ENCODE measurements at regions not wholly inside any gene's neighbourhood (a gene's known extent, or its start where the extent isn't known, plus 50 kb on each side); places are given as distances from the start of the nearest gene placed in this dataset.

- in situ Hi-C loops (cut with HindIII; ENCODE audit: low pct_ligation_motif_present, low sequenced_read_pairs) = no loop called here
- no peaks in the 10 kb centered on the region for H3K27me3 ChIP-seq (replicated peaks)
- H3K36me3 ChIP-seq (replicated peaks) = no peaks in the 10 kb centered on the region
- no peak overlapping the region for H3K27ac ChIP-seq
- DNase-seq = no peak
- TF ChIP-seq, protein P1, sequence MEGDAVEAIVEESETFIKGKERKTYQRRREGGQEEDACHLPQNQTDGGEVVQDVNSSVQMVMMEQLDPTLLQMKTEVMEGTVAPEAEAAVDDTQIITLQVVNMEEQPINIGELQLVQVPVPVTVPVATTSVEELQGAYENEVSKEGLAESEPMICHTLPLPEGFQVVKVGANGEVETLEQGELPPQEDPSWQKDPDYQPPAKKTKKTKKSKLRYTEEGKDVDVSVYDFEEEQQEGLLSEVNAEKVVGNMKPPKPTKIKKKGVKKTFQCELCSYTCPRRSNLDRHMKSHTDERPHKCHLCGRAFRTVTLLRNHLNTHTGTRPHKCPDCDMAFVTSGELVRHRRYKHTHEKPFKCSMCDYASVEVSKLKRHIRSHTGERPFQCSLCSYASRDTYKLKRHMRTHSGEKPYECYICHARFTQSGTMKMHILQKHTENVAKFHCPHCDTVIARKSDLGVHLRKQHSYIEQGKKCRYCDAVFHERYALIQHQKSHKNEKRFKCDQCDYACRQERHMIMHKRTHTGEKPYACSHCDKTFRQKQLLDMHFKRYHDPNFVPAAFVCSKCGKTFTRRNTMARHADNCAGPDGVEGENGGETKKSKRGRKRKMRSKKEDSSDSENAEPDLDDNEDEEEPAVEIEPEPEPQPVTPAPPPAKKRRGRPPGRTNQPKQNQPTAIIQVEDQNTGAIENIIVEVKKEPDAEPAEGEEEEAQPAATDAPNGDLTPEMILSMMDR (IDR thresholded peaks at IDR 0.05; ENCODE audit: low read depth, low read length, missing control alignments) = no peak
- no peak overlapping the region for H3K4me3 ChIP-seq (ENCODE audit: low read depth, low read length)
Measured at GRCh38 chr18:65288908-65289307, 461.9 kb upstream of the CDH7 start.

GRCh38 chr18:65287652-65288051, 463.2 kb upstream of the CDH7 start:
- TF ChIP-seq, protein P1 (IDR thresholded peaks at IDR 0.05; ENCODE audit: low read depth, low read length, missing control alignments) = no peak
- no peak for DNase-seq

GRCh38 chr18:65282096-65282495, 468.7 kb upstream of the CDH7 start:
- Histone ChIP-seq H3K27me3 (replicated peaks) (no peaks in the 10 kb centered on the region), H3K27ac (no peak overlapping the region), H3K4me3 (ENCODE audit: low read depth, low read length) (no peak overlapping the region), H3K36me3 (replicated peaks) (no peaks in the 10 kb centered on the region)
- TF ChIP-seq, protein P1 (IDR thresholded peaks at IDR 0.05; ENCODE audit: low read depth, low read length, missing control alignments) = no peak
- DNase-seq = no peak
- in situ Hi-C loops (cut with HindIII; ENCODE audit: low pct_ligation_motif_present, low sequenced_read_pairs) = no loop called here

More at GRCh38 chr18:65287652-65288051, 463.2 kb upstream of the CDH7 start:
- Histone ChIP-seq H3K36me3 (replicated peaks) (no peaks in the 10 kb centered on the region), H3K4me3 (ENCODE audit: low read depth, low read length) (no peak overlapping the region), H3K27ac (no peak overlapping the region), H3K27me3 (replicated peaks) (no peaks in the 10 kb centered on the region)
- in situ Hi-C loops (cut with HindIII; ENCODE audit: low pct_ligation_motif_present, low sequenced_read_pairs) = no loop called here

GRCh38 chr18:65279668-65280305, 471.0 kb upstream of the CDH7 start:
- H3K4me3 ChIP-seq (ENCODE audit: low read depth, low read length) = no peak overlapping the region
- no peaks in the 10 kb centered on the region for H3K27me3 ChIP-seq (replicated peaks)
- in situ Hi-C loops (cut with HindIII; ENCODE audit: low pct_ligation_motif_present, low sequenced_read_pairs) = no loop called here
- TF ChIP-seq, protein P1 (IDR thresholded peaks at IDR 0.05; ENCODE audit: low read depth, low read length, missing control alignments) = no peak
- no peak for DNase-seq
- no peak overlapping the region for H3K27ac ChIP-seq
- H3K36me3 ChIP-seq (replicated peaks) = no peaks in the 10 kb centered on the region

DNA sequence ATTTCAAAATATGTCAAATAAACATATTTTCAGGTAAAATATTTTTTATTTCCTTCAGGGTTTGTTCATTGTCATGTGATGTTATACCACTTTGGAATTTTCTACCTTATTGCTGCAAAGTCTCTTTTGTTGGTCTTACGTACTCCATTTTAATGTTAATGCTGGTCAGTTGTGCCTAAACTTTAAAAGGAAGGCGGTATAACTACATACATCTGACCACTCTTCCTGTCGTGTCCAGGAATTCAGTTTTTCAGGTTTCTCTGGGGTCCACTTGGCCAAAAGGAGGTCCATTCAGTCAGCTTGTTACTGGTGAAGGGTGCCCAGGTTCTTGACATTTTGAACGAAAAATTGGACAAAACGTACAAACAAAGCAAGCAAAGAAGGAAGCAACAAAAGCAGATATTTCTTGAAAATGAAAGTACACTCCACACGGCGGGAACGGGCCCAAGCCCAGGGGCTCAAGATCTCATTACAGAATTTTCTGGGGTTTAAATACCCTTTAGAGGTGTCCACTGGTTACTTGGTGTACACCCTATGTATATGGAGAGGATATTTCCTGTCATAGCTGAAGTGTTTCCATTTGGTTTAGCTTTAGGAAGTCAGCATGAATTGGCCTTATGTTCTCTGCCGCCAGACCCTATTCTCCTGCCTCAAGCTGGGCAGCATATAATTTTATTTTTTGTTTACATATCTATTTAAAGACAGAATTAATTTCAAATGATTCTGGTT, 471.7 kb upstream of the CDH7 start:
- DNase-seq = no peak
- Histone ChIP-seq H3K27ac (no peak overlapping the region), H3K4me3 (ENCODE audit: low read depth, low read length) (no peak overlapping the region), H3K27me3 (replicated peaks) (no peaks in the 10 kb centered on the region), H3K36me3 (replicated peaks) (no peaks in the 10 kb centered on the region)
- TF ChIP-seq, protein P1 (IDR thresholded peaks at IDR 0.05; ENCODE audit: low read depth, low read length, missing control alignments) = no peak
- in situ Hi-C loops (cut with HindIII; ENCODE audit: low pct_ligation_motif_present, low sequenced_read_pairs) = no loop called here

Measured in brain microvascular endothelial cell (primary cell).